Upper lobe of left lung (tissue), 4 donors: ENCODE measurements at regions not wholly inside any gene's neighbourhood (a gene's known extent, or its start where the extent isn't known, plus 50 kb on each side); places are given as distances from the start of the nearest gene placed in this dataset.

Experiments
- CTCF ChIP-seq, 6 experiments: fragments of 450-650 bp in 4 of 6; fragments of 200-600 bp in 2 of 6; sonication (generic) in 2 of 6; IDR thresholded peaks; one replicate each; pipeline ENCODE4 v1.5.1; 2016 to 2019; ENCODE audit warnings: antibody characterized with exemption in 6 of 6
- EP300 ChIP-seq, 4 donors: sonication (generic); formaldehyde crosslinking; IDR thresholded peaks; one replicate each; pipeline ENCODE4 v1.5.1; 2017; ENCODE audit warnings: antibody characterized with exemption in 4 of 4, control low read depth in 2 of 4
- POLR2A ChIP-seq, 4 donors: fragments of 450-650 bp; IDR thresholded peaks; one replicate each; pipeline ENCODE4 v1.5.1; 2016 to 2017; ENCODE audit warnings: antibody characterized with exemption in 4 of 4, mild to moderate bottlenecking in 2 of 4
- POLR2AphosphoS5 ChIP-seq, 2 donors: sonication (generic); formaldehyde crosslinking; IDR thresholded peaks; one replicate each; pipeline ENCODE4 v1.5.1; 2017; ENCODE audit warnings: antibody characterized with exemption in 2 of 2

DNA sequence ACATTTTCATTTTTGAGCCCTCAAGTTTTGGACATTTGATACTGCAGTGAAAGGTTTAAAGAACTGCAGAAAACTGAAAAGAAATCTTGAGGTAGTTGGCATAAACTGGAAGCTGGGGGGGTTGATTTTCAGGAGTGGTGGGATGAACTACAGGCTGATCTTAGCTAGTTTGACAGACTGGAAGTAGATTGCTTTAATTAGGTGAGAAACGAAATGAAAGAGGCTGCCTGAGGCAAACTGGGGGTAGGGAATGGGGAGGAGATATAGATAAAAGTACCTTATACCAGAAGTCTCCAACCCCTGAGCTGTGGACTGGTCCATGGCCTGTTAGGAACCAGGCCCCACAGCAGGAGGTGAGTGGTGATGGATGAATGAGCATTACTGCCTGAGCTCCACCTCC is 101.4 kb upstream of the SPEF2 start:
- TF ChIP-seq CTCF (IDR thresholded peaks at IDR 0.05) (no peak), EP300 (IDR thresholded peaks at IDR 0.05) (no peak), POLR2AphosphoS5 (IDR thresholded peaks at IDR 0.05) (no peak), POLR2A (IDR thresholded peaks at IDR 0.05) (no peak)
